Colonic mucosa (tissue), 4 donors: ENCODE measurements at regions not wholly inside any gene's neighbourhood (a gene's known extent, or its start where the extent isn't known, plus 50 kb on each side); places are given as distances from the start of the nearest gene placed in this dataset.

Experiments
- DNase-seq: peaks from one replicate; pipeline ENCODE4 v3.0.0-alpha.2; 2020
- H3K27ac ChIP-seq: fragments of 200-600 bp; one replicate; pipeline ENCODE4 v1.8.0; 2021
- H3K27me3 ChIP-seq: fragments of 200-600 bp; one replicate; pipeline ENCODE4 v1.8.0; 2021
- H3K36me3 ChIP-seq: fragments of 200-600 bp; one replicate; pipeline ENCODE4 v1.8.0; 2021
- H3K4me1 ChIP-seq: fragments of 200-600 bp; one replicate; pipeline ENCODE4 v1.8.0; 2021; ENCODE audit warnings: mild to moderate bottlenecking
- H3K4me3 ChIP-seq: fragments of 200-600 bp; one replicate; pipeline ENCODE4 v1.8.0; 2021
- H3K9ac ChIP-seq, 2 donors: one replicate each; pipeline ENCODE4 v1.7.0; 2013; ENCODE audit warnings: control low read depth in 2 of 2, low read depth in 2 of 2, low read length in 2 of 2
- H3K9me3 ChIP-seq: fragments of 200-600 bp; one replicate; pipeline ENCODE4 v1.8.0; 2021
- intact Hi-C: fragments of 100-400 bp; cut with DNase I; formaldehyde crosslinking; loops from one replicate; pipeline ENCODE4 v1.14.1; 2022
- TF ChIP-seq, protein P1 (sequence below): fragments of 200-600 bp; IDR thresholded peaks from one replicate; pipeline ENCODE4 v1.8.0; 2022; ENCODE audit warnings: antibody characterized with exemption, mild to moderate bottlenecking
- donor health status: healthy.
- donor health status: DM: no; HTN: no; CAD: no.
- donor health status: DM: no; HTN: no; CAD: no.

DNA sequence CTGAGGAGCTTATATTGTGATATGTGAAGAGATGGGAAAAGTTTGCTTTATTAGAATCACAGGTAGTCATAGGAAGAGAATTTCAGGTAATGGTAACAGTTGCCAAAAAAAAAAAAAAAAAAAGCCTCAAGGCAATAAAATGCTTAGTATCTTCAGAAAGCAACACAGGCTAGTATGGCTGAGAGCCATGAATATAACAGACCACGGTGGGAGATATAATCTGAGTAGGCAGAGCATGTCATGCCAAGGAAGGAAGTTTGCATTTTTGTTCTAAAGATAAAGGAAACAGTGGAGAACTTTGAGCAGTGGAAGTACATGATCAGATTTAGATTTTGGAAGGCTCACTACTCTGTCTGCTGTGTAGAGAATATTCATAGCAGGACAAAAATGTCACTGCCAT, 211.4 kb downstream of the ETS1 start:
- Histone ChIP-seq H3K27me3 (no peaks in the 10 kb centered on the region), H3K9me3 (no peaks in the 10 kb centered on the region), H3K27ac (no peak overlapping the region), H3K9ac (no peak overlapping the region), H3K4me3 (no peak overlapping the region), H3K36me3 (no peaks in the 10 kb centered on the region), H3K4me1 (no peaks in the 10 kb centered on the region)
- TF ChIP-seq, protein P1, sequence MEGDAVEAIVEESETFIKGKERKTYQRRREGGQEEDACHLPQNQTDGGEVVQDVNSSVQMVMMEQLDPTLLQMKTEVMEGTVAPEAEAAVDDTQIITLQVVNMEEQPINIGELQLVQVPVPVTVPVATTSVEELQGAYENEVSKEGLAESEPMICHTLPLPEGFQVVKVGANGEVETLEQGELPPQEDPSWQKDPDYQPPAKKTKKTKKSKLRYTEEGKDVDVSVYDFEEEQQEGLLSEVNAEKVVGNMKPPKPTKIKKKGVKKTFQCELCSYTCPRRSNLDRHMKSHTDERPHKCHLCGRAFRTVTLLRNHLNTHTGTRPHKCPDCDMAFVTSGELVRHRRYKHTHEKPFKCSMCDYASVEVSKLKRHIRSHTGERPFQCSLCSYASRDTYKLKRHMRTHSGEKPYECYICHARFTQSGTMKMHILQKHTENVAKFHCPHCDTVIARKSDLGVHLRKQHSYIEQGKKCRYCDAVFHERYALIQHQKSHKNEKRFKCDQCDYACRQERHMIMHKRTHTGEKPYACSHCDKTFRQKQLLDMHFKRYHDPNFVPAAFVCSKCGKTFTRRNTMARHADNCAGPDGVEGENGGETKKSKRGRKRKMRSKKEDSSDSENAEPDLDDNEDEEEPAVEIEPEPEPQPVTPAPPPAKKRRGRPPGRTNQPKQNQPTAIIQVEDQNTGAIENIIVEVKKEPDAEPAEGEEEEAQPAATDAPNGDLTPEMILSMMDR: no peak
- DNase-seq: no peak
- intact Hi-C loops: no loop called here

DNA sequence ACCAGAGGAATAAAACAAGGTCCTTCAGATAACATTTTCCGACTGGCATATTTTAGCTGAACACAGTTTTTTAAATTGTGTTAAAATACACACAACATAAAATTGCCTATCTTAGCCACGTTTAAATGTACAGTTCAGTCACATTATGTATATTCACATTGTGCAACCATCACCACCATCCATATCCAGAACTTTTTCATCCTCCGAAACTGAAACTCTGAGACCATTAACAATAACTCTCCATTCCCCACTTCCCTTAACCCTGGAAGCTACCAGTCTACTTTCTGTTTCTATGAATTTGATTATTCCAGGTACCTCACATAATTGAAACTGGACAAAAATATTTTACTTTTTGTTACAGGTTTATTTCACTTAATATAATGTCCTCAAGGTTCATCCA, 213.3 kb downstream of the ETS1 start:
- TF ChIP-seq, protein P1: no peak
- Histone ChIP-seq H3K36me3 (no peaks in the 10 kb centered on the region), H3K27me3 (no peaks in the 10 kb centered on the region), H3K4me1 (no peaks in the 10 kb centered on the region), H3K9ac (no peak overlapping the region), H3K9me3 (no peaks in the 10 kb centered on the region), H3K27ac (no peak overlapping the region), H3K4me3 (no peak overlapping the region)
- no peak for DNase-seq
- intact Hi-C loops: no loop called here

DNA sequence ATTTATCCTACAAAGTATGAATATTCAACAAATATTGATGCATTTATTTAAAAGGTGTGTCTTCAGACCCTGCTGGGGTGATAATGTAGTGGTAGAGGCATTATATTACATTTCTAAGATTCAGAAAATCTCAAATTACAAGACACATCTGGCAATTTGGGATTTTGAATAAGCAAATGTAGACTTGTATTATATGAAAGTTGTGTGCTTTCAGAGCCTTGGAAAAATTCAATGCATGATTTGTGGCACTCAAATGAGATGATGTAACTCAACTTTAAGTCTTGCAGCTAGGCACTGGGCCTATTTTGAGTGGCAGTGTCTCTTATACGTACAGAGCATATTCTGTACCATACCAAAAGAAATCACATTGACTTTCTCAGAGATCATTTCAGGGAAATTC, 214.4 kb downstream of the ETS1 start:
- Histone ChIP-seq H3K36me3 (no peaks in the 10 kb centered on the region), H3K9me3 (no peaks in the 10 kb centered on the region), H3K4me3 (no peak overlapping the region), H3K27me3 (no peaks in the 10 kb centered on the region), H3K4me1 (no peaks in the 10 kb centered on the region), H3K27ac (no peak overlapping the region), H3K9ac (no peak overlapping the region)
- TF ChIP-seq, protein P1: no peak
- intact Hi-C loops: no loop called here
- DNase-seq: no peak

DNA sequence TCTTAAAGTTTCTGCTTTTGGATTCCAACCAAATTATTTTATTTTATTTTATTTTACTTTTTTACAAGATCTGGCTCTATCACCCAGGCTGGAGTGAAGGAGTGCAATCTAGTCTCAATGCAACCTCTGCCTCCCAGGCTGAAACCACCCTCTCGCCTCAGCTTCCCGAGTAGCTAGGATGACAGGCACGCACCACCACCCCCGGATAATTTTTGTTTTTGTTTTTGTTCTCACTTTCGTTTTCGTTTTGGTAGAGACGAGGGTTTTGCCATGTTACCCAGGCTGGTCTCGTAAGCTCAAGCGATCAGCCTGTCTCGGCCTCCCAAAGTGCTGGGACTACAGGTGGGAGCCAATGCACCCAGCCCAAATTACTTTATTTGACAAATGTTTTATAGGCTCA, 219.8 kb downstream of the ETS1 start:
- H3K27me3 ChIP-seq: no peaks in the 10 kb centered on the region
- no peak for DNase-seq
- H3K36me3 ChIP-seq: no peaks in the 10 kb centered on the region
- H3K4me1 ChIP-seq: no peaks in the 10 kb centered on the region
- TF ChIP-seq, protein P1: no peak
- no peaks in the 10 kb centered on the region for H3K9me3 ChIP-seq
- no peak overlapping the region for H3K27ac ChIP-seq
- intact Hi-C loops: no loop called here
- no peak overlapping the region for H3K9ac ChIP-seq
- H3K4me3 ChIP-seq: no peak overlapping the region

DNA sequence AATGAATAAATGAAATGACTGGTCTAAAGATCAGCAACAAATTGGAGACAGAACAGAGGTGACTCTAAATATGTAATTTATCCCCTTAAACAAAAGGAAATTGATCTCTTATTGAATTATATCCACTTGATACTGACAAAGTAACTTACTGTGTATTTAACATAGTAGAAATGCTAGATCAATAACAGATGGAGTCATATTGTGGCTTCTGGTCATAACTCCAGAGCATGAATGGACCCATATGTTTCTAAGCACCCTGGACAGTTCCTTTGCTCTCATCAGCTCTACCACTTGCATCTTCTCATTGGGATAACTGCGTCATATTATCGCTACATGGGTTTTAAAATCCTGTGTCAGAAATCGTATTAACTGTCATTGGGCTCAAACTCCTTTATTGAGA, 222.3 kb downstream of the ETS1 start:
- TF ChIP-seq, protein P1: no peak
- intact Hi-C loops: no loop called here
- no peak overlapping the region for H3K9ac ChIP-seq
- no peak for DNase-seq
- no peaks in the 10 kb centered on the region for H3K27me3 ChIP-seq
- H3K4me1 ChIP-seq: no peaks in the 10 kb centered on the region
- H3K4me3 ChIP-seq: no peak overlapping the region
- no peak overlapping the region for H3K27ac ChIP-seq
- H3K36me3 ChIP-seq: no peaks in the 10 kb centered on the region
- no peaks in the 10 kb centered on the region for H3K9me3 ChIP-seq
